Endothelial cell (in vitro differentiated cells): ENCODE measurements at regions not wholly inside any gene's neighbourhood (a gene's known extent, or its start where the extent isn't known, plus 50 kb on each side); places are given as distances from the start of the nearest gene placed in this dataset.

Experiments
- DNase-seq: peaks from one replicate; pipeline ENCODE4 v3.0.0; 2021; ENCODE audit warnings: low spot score
- H3K27ac Mint-ChIP-seq: one replicate; pipeline ENCODE4 v1.8.0; 2021; ENCODE audit warnings: mixed read lengths, inconsistent platforms; ENCODE audit not compliant: unreplicated experiment
- H3K27me3 Mint-ChIP-seq: one replicate; pipeline ENCODE4 v1.8.0; 2021; ENCODE audit warnings: mild to moderate bottlenecking, moderate library complexity, mixed read lengths, inconsistent platforms; ENCODE audit not compliant: unreplicated experiment
- H3K36me3 Mint-ChIP-seq: one replicate; pipeline ENCODE4 v1.8.0; 2021; ENCODE audit warnings: mild to moderate bottlenecking, low read depth, mixed read lengths, inconsistent platforms; ENCODE audit not compliant: unreplicated experiment
- H3K4me1 Mint-ChIP-seq: one replicate; pipeline ENCODE4 v1.8.0; 2021; ENCODE audit warnings: mild to moderate bottlenecking, mixed read lengths, inconsistent platforms; ENCODE audit not compliant: unreplicated experiment
- H3K4me3 Mint-ChIP-seq: one replicate; pipeline ENCODE4 v1.8.0; 2021; ENCODE audit warnings: mild to moderate bottlenecking, mixed read lengths, inconsistent platforms; ENCODE audit not compliant: unreplicated experiment
- H3K9me3 Mint-ChIP-seq: one replicate; pipeline ENCODE4 v1.8.0; 2021; ENCODE audit warnings: mixed read lengths, inconsistent platforms; ENCODE audit not compliant: unreplicated experiment
- CTCF ChIP-seq: fragments of 200-600 bp; sonication (generic); IDR thresholded peaks from one replicate; pipeline ENCODE4 v1.5.0; 2021; ENCODE audit warnings: antibody characterized with exemption; ENCODE audit not compliant: unreplicated experiment

- Mint-ChIP-seq H3K27ac (no peak overlapping the region), H3K27me3 (no peaks in the 10 kb centered on the region), H3K4me3 (no peak overlapping the region), H3K9me3 (no peaks in the 10 kb centered on the region), H3K4me1 (peaks cover under 1% of the 10 kb centered on the region), H3K36me3 (no peaks in the 10 kb centered on the region)
- no peak for DNase-seq
- no peak for TF ChIP-seq CTCF
These were observed 111.3 kb upstream of the IRX3 start for GRCh38 chr16:54397838-54398237.

- H3K36me3 Mint-ChIP-seq: no peaks in the 10 kb centered on the region
- no peak for DNase-seq
- no peaks in the 10 kb centered on the region for H3K9me3 Mint-ChIP-seq
- no peak for TF ChIP-seq CTCF
- no peak overlapping the region for H3K27ac Mint-ChIP-seq
- no peak overlapping the region for H3K4me3 Mint-ChIP-seq
- no peaks in the 10 kb centered on the region for H3K27me3 Mint-ChIP-seq
- no peaks in the 10 kb centered on the region for H3K4me1 Mint-ChIP-seq
These were observed 110.7 kb upstream of the IRX3 start for GRCh38 chr16:54397190-54397835.

- Mint-ChIP-seq H3K27ac (no peak overlapping the region), H3K4me3 (no peak overlapping the region), H3K9me3 (no peaks in the 10 kb centered on the region), H3K27me3 (no peaks in the 10 kb centered on the region), H3K36me3 (no peaks in the 10 kb centered on the region), H3K4me1 (peaks cover 5% of the 10 kb centered on the region)
- no peak for TF ChIP-seq CTCF
- no peak for DNase-seq
These were observed 103.4 kb upstream of the IRX3 start for GRCh38 chr16:54389836-54390494.

GRCh38 chr16:54385141-54385540 is 98.6 kb upstream of the IRX3 start:
- no peak overlapping the region for H3K4me3 Mint-ChIP-seq
- H3K9me3 Mint-ChIP-seq: peaks cover under 1% of the 10 kb centered on the region
- no peak for DNase-seq
- peaks cover 4% of the 10 kb centered on the region for H3K4me1 Mint-ChIP-seq
- TF ChIP-seq CTCF: no peak
- peaks cover under 1% of the 10 kb centered on the region for H3K27me3 Mint-ChIP-seq
- H3K27ac Mint-ChIP-seq: no peak overlapping the region
- peaks cover 4% of the 10 kb centered on the region for H3K36me3 Mint-ChIP-seq

- no peaks in the 10 kb centered on the region for H3K4me1 Mint-ChIP-seq
- H3K27ac Mint-ChIP-seq: no peak overlapping the region
These were observed 95.2 kb upstream of the IRX3 start for GRCh38 chr16:54381601-54382313.

More at GRCh38 chr16:54381601-54382313, 95.2 kb upstream of the IRX3 start:
- DNase-seq: no peak
- no peak for TF ChIP-seq CTCF
- H3K27me3 Mint-ChIP-seq: peaks cover 3% of the 10 kb centered on the region
- peaks cover 12% of the 10 kb centered on the region for H3K36me3 Mint-ChIP-seq
- no peak overlapping the region for H3K4me3 Mint-ChIP-seq
- peaks cover 14% of the 10 kb centered on the region for H3K9me3 Mint-ChIP-seq
